ENCODE measurements at regions not wholly inside any gene's neighbourhood (a gene's known extent, or its start where the extent isn't known, plus 50 kb on each side); places are given as distances from the start of the nearest gene placed in this dataset.

DNA sequence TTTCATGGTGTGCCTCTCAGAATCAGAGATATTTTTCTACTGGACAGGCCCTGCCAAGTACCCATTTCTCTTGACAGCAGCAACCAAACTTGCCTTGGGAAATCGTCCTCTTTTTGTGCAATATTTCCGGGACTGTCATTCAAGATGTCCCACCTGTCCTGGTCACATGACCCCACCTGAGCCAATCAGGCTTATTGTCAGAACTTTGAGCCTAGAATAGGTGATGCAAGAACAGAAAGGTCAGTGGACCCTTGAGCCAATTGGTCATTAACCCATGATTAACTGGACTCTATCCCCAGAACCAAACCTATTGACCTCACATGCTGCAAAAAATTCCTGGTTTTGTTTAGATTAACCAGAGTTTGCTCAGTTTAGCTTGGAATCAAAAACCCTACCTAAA is 108.3 kb upstream of the TOP1 start:
- TF ChIP-seq, protein P1, sequence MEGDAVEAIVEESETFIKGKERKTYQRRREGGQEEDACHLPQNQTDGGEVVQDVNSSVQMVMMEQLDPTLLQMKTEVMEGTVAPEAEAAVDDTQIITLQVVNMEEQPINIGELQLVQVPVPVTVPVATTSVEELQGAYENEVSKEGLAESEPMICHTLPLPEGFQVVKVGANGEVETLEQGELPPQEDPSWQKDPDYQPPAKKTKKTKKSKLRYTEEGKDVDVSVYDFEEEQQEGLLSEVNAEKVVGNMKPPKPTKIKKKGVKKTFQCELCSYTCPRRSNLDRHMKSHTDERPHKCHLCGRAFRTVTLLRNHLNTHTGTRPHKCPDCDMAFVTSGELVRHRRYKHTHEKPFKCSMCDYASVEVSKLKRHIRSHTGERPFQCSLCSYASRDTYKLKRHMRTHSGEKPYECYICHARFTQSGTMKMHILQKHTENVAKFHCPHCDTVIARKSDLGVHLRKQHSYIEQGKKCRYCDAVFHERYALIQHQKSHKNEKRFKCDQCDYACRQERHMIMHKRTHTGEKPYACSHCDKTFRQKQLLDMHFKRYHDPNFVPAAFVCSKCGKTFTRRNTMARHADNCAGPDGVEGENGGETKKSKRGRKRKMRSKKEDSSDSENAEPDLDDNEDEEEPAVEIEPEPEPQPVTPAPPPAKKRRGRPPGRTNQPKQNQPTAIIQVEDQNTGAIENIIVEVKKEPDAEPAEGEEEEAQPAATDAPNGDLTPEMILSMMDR (IDR thresholded peaks at IDR 0.05; ENCODE audit: low read length, missing control alignments): no peak
- DNase-seq (ENCODE audit: low read depth): no peak
- no peak overlapping the region for H3K4me3 ChIP-seq (replicated peaks; ENCODE audit: low read depth, low read length)

DNA sequence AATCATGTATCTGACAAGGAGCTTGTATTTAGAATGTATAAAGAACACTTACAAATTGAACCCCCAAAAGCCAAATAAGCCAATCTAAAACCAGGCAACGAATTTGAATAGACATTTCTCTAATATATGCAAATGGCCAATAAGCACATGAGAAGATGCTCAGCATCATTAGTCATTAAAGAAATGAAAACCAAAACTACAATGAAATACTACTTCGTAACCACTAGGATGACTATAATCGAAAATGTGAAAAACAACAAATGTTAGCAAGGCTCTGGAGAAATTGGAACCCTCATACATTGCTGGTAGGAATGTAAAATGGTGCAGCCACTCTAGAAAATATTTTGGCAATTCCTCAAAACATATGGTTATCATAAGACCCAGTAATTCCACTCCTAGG is 105.8 kb upstream of the TOP1 start:
- DNase-seq (ENCODE audit: low read depth): no peak
- TF ChIP-seq, protein P1 (IDR thresholded peaks at IDR 0.05; ENCODE audit: low read length, missing control alignments): no peak
- no peak overlapping the region for H3K4me3 ChIP-seq (replicated peaks; ENCODE audit: low read depth, low read length)

DNA sequence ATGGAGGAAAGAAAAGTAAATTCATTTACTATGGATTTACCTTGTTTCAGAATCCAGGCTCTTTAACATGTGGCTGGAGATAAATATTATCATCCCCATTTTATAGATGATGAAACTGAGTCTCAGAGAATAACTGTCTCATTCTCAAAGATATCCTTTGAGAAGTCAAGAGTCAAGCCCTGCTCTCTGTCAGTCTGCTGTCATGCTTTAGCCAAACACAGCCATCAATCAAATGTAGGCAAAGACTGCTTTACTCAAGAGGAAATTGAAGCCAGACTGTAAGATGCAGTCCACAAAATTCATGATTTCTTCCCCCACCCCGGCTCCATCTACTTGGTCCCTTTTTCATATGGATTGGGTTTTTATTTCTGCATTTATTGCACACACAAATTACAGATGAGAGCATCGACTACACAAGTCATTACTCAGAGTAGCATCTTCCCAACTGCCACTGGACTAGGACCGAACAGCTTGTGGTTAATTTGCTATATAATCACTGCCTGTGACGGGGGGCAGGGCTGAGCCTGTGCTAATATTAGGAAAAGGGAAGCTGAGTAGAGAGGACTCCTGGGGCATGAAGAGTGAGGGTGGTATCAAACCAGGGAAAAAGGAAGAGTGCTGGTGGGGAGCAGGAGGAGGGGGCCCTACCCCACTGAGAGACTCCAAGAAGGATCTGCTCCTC is 102.7 kb upstream of the TOP1 start:
- H3K4me3 ChIP-seq (replicated peaks; ENCODE audit: low read depth, low read length): no peak overlapping the region
- DNase-seq (ENCODE audit: low read depth): no peak

DNA sequence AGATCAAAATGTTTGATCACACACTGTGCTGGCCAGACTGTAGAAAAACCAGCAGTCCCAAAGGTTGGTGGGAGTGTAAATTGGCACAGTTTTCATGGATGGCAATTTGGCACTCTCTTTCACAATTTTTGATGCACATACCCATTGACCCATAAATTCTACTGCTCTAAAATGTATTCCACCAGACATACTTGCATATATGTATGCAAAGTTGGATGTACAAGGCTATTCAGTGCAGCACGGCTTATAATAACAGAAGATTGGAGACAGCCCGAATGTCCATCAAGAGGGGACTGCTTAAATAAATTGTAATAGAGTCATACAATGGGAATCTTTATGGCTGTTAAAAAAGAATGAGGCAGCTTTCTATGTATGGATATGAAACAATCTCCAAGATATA is 101.7 kb upstream of the TOP1 start:
- no peak for DNase-seq (ENCODE audit: low read depth)
- TF ChIP-seq, protein P1 (IDR thresholded peaks at IDR 0.05; ENCODE audit: low read length, missing control alignments): no peak

More for the DNA sequence above, 102.7 kb upstream of the TOP1 start:
- TF ChIP-seq, protein P1 (IDR thresholded peaks at IDR 0.05; ENCODE audit: low read length, missing control alignments): no peak

DNA sequence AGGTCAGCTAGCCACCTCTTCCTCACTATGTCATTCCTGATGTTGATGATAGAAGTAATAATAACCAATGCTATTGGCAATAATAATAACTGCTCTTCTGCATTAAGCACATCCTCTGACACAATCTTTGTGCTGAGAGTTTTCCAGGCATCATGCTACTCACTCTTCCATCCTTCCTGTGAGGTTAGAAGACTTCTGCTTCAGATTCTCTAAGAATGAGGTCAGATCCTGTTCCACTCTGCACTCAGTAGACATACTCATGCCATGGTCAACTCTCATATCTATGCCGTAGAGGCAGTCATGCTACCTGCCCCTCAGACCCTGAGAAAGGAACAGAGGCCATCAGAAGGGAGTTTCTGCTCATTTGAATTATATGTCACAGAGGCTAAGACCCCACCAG is 98.1 kb upstream of the TOP1 start:
- no peak overlapping the region for H3K4me3 ChIP-seq (replicated peaks; ENCODE audit: low read depth, low read length)
- peak; percentile 15 for DNase-seq (ENCODE audit: low read depth)
- TF ChIP-seq, protein P1 (IDR thresholded peaks at IDR 0.05; ENCODE audit: low read length, missing control alignments): no peak

More for the DNA sequence above, 101.7 kb upstream of the TOP1 start:
- no peak overlapping the region for H3K4me3 ChIP-seq (replicated peaks; ENCODE audit: low read depth, low read length)

DNA sequence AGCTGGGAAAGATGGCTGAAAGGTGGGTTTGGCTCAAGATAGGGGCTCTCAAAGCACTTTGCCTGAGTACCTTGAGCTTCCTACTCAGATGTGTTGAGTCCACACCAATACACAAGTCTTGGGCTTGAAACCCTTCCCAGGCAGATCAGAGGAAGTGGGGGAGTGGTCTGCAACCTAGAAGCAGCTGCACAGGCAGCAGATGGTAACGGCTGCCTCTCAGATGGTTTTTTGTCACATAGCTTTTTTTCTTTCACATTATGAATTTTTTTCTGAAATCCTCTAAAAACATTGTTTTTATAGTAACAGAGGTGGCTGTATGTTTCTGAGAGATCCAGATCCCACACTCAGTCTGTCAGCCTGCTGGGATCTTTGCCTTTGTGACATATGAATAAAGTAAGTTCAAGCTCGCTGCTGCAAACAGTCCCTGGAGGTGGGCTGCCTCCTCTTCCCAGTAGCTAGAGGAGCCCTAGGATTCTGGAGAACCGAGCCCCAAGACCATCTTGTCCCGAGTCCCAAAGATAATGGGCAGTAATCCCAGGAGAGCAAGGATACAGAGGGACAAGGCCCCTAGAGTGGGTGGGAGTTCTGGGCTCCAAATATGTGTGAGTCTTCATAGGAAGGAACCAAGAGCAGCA is 97.1 kb upstream of the TOP1 start:
- TF ChIP-seq, protein P1 (IDR thresholded peaks at IDR 0.05; ENCODE audit: low read length, missing control alignments): no peak

DNA sequence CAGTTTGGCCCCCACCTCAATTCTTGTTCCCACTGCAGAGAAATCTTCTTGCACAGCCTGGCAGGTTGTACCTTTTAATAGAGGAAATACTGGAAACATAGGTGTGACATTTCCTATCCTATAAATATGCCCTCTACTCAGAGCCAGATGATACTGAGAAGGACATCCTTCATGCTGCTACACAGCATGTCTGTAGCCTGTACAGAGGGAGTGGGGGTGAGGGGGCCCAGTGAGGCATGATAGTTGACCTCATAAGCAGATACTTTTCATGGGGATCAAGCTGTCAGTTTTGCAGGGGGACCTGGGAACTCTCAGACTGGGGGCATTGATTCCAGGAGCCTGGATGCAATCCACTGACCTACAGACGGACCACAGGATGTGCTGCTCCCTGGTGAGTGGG is 96.2 kb upstream of the TOP1 start:
- H3K4me3 ChIP-seq (replicated peaks; ENCODE audit: low read depth, low read length): no peak overlapping the region
- no peak for DNase-seq (ENCODE audit: low read depth)
- TF ChIP-seq, protein P1 (IDR thresholded peaks at IDR 0.05; ENCODE audit: low read length, missing control alignments): no peak

More for the DNA sequence above, 97.1 kb upstream of the TOP1 start:
- H3K4me3 ChIP-seq (replicated peaks; ENCODE audit: low read depth, low read length): no peak overlapping the region
- DNase-seq (ENCODE audit: low read depth): no peak

Data from fibroblast of pulmonary artery (primary cell).